ENCODE measurements at regions not wholly inside any gene's neighbourhood (a gene's known extent, or its start where the extent isn't known, plus 50 kb on each side); places are given as distances from the start of the nearest gene placed in this dataset.

- Histone ChIP-seq H2AK5ac (ENCODE audit: low read depth, low read length) (no peak overlapping the region), H3K4ac (replicated peaks; ENCODE audit: insufficient read length, low read depth, low read length) (no peak overlapping the region), H3K18ac (ENCODE audit: extremely low read depth, low read length) (no peak overlapping the region), H4K20me1 (replicated peaks in 1 of 2; ENCODE audit: control insufficient read depth in 1 of 2, insufficient read depth in 2 of 2, low read length in 2 of 2) (no peaks in the 10 kb centered on the region), H3K4me3 (ENCODE audit: extremely low read depth in 1 of 4, insufficient read depth in 2 of 4, low read depth in 3 of 4, low read length in 4 of 4) (peak overlapping the region in 1 of 4 experiments; percentile 28; a peak in 1 of 8 replicates), H4K91ac (replicated peaks; ENCODE audit: insufficient read length, low read length) (no peak overlapping the region), H4K5ac (ENCODE audit: insufficient read length, low read depth, low read length) (peak overlapping the region; percentile 38), H3K27ac (ENCODE audit: low read depth, low read length) (peak overlapping the region; percentile 21; the same call in 1 of the 2 replicates), H3K27me3 (replicated peaks in 1 of 4; ENCODE audit: control insufficient read depth in 3 of 4, extremely low read depth in 1 of 4, insufficient read depth in 3 of 4, low read length in 3 of 4) (no peaks in the 10 kb centered on the region; a peak in 1 of 7 replicates), H2AFZ (ENCODE audit: low read length) (no peak overlapping the region), H3K23me2 (ENCODE audit: low read depth, low read length) (no peaks in the 10 kb centered on the region), H3K14ac (ENCODE audit: insufficient read length) (no peak overlapping the region), H3K4me1 (replicated peaks in 1 of 4; ENCODE audit: control insufficient read depth in 3 of 4, insufficient read depth in 4 of 4, low read length in 3 of 4) (peaks cover 5 to 32% (median 21%) of the 10 kb centered on the region in 4 experiments; a peak in 5 of 7 replicates), H3K79me2 (ENCODE audit: control insufficient read depth in 1 of 2, insufficient read depth in 2 of 2, low read length in 2 of 2) (no peaks in the 10 kb centered on the region), H3K56ac (replicated peaks; ENCODE audit: insufficient read length, low read depth, low read length) (no peak overlapping the region), H3K36me3 (ENCODE audit: control insufficient read depth in 2 of 4, insufficient read depth in 4 of 4, low read length in 3 of 4) (peaks cover 0 to 14% (median 5%) of the 10 kb centered on the region in 4 experiments; a peak in 3 of 8 replicates), H3K23ac (ENCODE audit: insufficient read length) (no peak overlapping the region), H2BK20ac (ENCODE audit: low read length) (no peak overlapping the region), H2BK120ac (replicated peaks; ENCODE audit: low read depth, low read length) (no peak overlapping the region), H3K4me2 (ENCODE audit: insufficient read depth in 1 of 2, low read depth in 2 of 2, low read length in 2 of 2) (peak overlapping the region; percentile 40 to 44; a peak in 3 of 4 replicates), H3K9ac (replicated peaks in 1 of 4; ENCODE audit: extremely low read depth in 1 of 4, low read depth in 3 of 4, low read length in 3 of 4) (no peak overlapping the region), H4K8ac (ENCODE audit: extremely low read depth, insufficient read depth, low read length) (no peak overlapping the region), H2BK5ac (ENCODE audit: low read depth, low read length) (peak overlapping the region; percentile 85; the same call in 1 of the 2 replicates), H3K9me3 (ENCODE audit: insufficient read depth in 2 of 2, low read depth in 1 of 2, low read length in 1 of 2) (peaks cover 14 to 16% of the 10 kb centered on the region in 2 experiments), H2BK15ac (ENCODE audit: low read length) (no peak overlapping the region), H2BK12ac (ENCODE audit: low read depth, low read length) (no peak overlapping the region), H3K79me1 (ENCODE audit: low read depth, low read length) (no peaks in the 10 kb centered on the region)
- WGBS, 2 experiments (ENCODE audit: extremely low coverage in 1 of 2, insufficient coverage in 1 of 2, insufficient read length in 1 of 2, insufficient replicate concordance in 2 of 2, low coverage in 1 of 2, low lambda C conversion rate in 2 of 2, missing lambda C conversion rate in 1 of 2): 55% methylated on average over 2 of the region's 2 CpGs; no CpG with 5 or more reads in 1 of the 2 experiments
- DNase-seq (ENCODE audit: low read depth in 1 of 2, low spot score in 2 of 2) (no peak), FAIRE-seq (no peak)
- ChIA-PET CTCF (ENCODE audit: partially characterized antibody) (no interaction called here), POLR2A (ENCODE audit: partially characterized antibody) (no interaction called here)
- TF ChIP-seq SAP30 (IDR thresholded peaks at IDR 0.05; ENCODE audit: insufficient read depth, insufficient replicate concordance, low read length) (no peak), FOSL1 (IDR thresholded peaks at IDR 0.05; ENCODE audit: insufficient read depth, low read depth, low read length) (no peak), HDAC2 (IDR thresholded peaks at IDR 0.05; ENCODE audit: borderline replicate concordance in 1 of 2, low read depth in 2 of 2, low read length in 2 of 2) (no peak)
- TF ChIP-seq, protein P1, sequence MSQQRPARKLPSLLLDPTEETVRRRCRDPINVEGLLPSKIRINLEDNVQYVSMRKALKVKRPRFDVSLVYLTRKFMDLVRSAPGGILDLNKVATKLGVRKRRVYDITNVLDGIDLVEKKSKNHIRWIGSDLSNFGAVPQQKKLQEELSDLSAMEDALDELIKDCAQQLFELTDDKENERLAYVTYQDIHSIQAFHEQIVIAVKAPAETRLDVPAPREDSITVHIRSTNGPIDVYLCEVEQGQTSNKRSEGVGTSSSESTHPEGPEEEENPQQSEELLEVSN (IDR thresholded peaks at IDR 0.05): 0 out of 2 replicates have a peak, but pooled peaks have one; percentile 13
These were observed 97.0 kb downstream of the PSAT1 start for GRCh38 chr9:78393932-78394331.
